ENCODE measurements at regions not wholly inside any gene's neighbourhood (a gene's known extent, or its start where the extent isn't known, plus 50 kb on each side); places are given as distances from the start of the nearest gene placed in this dataset.

- peak; percentile 13 to 48 (median 23) for TF ChIP-seq CTCF (IDR thresholded peaks at IDR 0.05 in 4 of 5, conservative IDR thresholded peaks at IDR 0.05 in 1 of 5)
- TF ChIP-seq POLR2A (IDR thresholded peaks at IDR 0.05): no peak
Observed at GRCh38 chr1:185681034-185681633, 53.1 kb upstream of the HMCN1 start.
